NT2/D1 (cell line): ENCODE measurements at regions not wholly inside any gene's neighbourhood (a gene's known extent, or its start where the extent isn't known, plus 50 kb on each side); places are given as distances from the start of the nearest gene placed in this dataset.

Experiments
- YY1 ChIP-seq: IDR thresholded peaks from 2 replicates; pipeline ENCODE4 v1.6.1; 2011; ENCODE audit not compliant: insufficient read length, insufficient read depth
- ZNF274 ChIP-seq: IDR thresholded peaks from 2 replicates; pipeline ENCODE4 v1.6.1; 2011; ENCODE audit warnings: mild to moderate bottlenecking, low read depth, low read length

GRCh38 chr1:90522432-90522831, 194.7 kb downstream of the BARHL2 start:
- TF ChIP-seq YY1: no peak
- no peak for TF ChIP-seq ZNF274
